Ascending aorta (tissue), 2 donors: ENCODE measurements at regions not wholly inside any gene's neighbourhood (a gene's known extent, or its start where the extent isn't known, plus 50 kb on each side); places are given as distances from the start of the nearest gene placed in this dataset.
"Not testable (repeated sequence)": the region's sequence is repeated elsewhere in the genome, so short reads cannot be mapped to it uniquely, and the experiment has no call there.

Experiments
- DNase-seq, 2 donors: peaks; one replicate each; pipeline ENCODE4 v3.0.0-alpha.2; 2019; ENCODE audit warnings: low spot score in 2 of 2
- H3K27ac ChIP-seq, 2 donors: fragments of 200-600 bp; sonication (generic); one replicate each; pipeline ENCODE4 v1.5.1; 2016 to 2017; ENCODE audit warnings: mild to moderate bottlenecking in 1 of 2
- H3K27me3 ChIP-seq: fragments of 200-600 bp; sonication (generic); one replicate; pipeline ENCODE4 v1.5.1; 2017
- H3K36me3 ChIP-seq, 2 donors: fragments of 200-600 bp; sonication (generic); one replicate each; pipeline ENCODE4 v1.5.1; 2016
- H3K4me1 ChIP-seq, 2 donors: fragments of 200-600 bp; sonication (generic); one replicate each; pipeline ENCODE4 v1.5.1; 2016 to 2017; ENCODE audit warnings: mild to moderate bottlenecking in 1 of 2
- H3K4me3 ChIP-seq, 2 donors: fragments of 200-600 bp; sonication (generic); one replicate each; pipeline ENCODE4 v1.5.1; 2016 to 2017; ENCODE audit warnings: mild to moderate bottlenecking in 1 of 2
- H3K9me3 ChIP-seq, 2 donors: fragments of 200-600 bp; sonication (generic); one replicate each; pipeline ENCODE4 v1.5.1; 2016
- intact Hi-C: fragments of 100-400 bp; cut with DNase I; formaldehyde crosslinking; loops from one replicate; pipeline ENCODE4 v1.15.1; 2023
- TF ChIP-seq, protein P1 (sequence below), 3 experiments: fragments of 200-600 bp in 2 of 3; fragments of 450-650 bp in 1 of 3; sonication (generic) in 2 of 3; IDR thresholded peaks; one replicate each; pipeline ENCODE4 v1.5.1; 2016 to 2019; ENCODE audit warnings: antibody characterized with exemption in 3 of 3, mild to moderate bottlenecking in 1 of 3, moderate library complexity in 1 of 3

DNA sequence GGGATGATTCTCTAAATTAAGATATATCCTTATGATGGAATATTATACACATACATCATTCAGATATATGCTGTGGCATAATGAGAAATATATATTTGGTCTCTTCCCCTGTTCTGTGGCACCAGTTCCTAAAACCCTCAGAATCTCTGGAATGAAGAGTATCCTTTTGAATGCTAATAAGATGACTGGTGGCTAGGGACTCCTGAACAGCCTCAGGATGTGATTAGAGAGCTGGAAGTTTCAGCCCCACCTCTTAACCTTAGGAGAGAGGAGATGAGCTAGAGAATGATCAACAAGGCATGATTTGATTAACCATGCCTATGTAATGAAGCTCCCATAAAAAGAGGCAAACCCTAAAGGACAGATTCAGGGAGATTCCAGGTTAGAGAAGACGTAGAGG lies 632.0 kb downstream of the IQCM start:
- Histone ChIP-seq H3K4me1 (no peaks in the 10 kb centered on the region), H3K36me3 (no peaks in the 10 kb centered on the region), H3K27ac (no peak overlapping the region), H3K4me3 (no peak overlapping the region), H3K27me3 (no peaks in the 10 kb centered on the region), H3K9me3 (no peaks in the 10 kb centered on the region)
- TF ChIP-seq, protein P1, sequence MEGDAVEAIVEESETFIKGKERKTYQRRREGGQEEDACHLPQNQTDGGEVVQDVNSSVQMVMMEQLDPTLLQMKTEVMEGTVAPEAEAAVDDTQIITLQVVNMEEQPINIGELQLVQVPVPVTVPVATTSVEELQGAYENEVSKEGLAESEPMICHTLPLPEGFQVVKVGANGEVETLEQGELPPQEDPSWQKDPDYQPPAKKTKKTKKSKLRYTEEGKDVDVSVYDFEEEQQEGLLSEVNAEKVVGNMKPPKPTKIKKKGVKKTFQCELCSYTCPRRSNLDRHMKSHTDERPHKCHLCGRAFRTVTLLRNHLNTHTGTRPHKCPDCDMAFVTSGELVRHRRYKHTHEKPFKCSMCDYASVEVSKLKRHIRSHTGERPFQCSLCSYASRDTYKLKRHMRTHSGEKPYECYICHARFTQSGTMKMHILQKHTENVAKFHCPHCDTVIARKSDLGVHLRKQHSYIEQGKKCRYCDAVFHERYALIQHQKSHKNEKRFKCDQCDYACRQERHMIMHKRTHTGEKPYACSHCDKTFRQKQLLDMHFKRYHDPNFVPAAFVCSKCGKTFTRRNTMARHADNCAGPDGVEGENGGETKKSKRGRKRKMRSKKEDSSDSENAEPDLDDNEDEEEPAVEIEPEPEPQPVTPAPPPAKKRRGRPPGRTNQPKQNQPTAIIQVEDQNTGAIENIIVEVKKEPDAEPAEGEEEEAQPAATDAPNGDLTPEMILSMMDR (IDR thresholded peaks at IDR 0.05) = no peak
- no peak for DNase-seq
- intact Hi-C loops = no loop called here

DNA sequence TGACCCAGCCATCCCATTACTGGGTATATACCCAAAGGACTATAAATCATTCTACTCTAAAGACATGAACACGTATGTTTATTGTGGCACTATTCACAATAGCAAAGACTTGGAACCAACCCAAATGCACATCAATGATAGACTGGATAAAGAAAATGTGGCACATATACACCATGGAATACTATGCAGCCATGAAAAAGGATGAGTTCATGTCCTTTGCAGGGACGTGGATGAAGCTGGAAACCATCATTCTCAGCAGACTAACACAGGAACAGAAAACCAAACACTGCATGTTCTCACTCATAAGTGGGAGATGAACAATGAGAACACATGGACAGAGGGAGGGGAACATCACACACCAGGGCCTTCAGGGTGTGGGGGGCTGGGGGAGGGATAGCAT lies 634.2 kb downstream of the IQCM start:
- H3K4me3 ChIP-seq, DNase-seq, H3K27me3 ChIP-seq, H3K4me1 ChIP-seq, H3K9me3 ChIP-seq, H3K36me3 ChIP-seq, H3K27ac ChIP-seq, intact Hi-C loops: not testable (repeated sequence)

DNA sequence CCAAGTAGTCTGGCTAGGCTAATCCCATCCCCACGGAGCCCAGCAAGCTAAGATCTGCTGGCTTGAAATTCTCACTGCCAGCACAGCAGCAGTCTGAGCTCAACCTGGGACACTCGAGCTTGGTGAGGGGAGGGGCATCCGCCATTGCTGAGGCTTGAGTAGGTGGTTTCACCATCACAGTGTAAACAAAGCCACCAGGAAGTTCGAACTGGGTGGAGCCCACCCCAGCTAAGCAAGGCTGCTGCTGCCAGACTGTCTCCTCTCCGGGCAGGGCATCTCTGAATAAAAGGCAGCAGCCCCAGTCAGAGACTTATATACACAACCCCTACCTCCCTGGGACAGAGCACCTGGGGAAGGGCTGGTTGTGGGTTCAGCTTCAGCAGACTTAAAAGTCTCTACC lies 639.6 kb downstream of the IQCM start:
- intact Hi-C loops = no loop called here
- no peak for DNase-seq
- Histone ChIP-seq H3K4me1 (no peaks in the 10 kb centered on the region), H3K27ac (no peak overlapping the region), H3K4me3 (no peak overlapping the region), H3K36me3 (no peaks in the 10 kb centered on the region), H3K9me3 (no peaks in the 10 kb centered on the region), H3K27me3 (no peaks in the 10 kb centered on the region)
- TF ChIP-seq, protein P1 (IDR thresholded peaks at IDR 0.05) = no peak

DNA sequence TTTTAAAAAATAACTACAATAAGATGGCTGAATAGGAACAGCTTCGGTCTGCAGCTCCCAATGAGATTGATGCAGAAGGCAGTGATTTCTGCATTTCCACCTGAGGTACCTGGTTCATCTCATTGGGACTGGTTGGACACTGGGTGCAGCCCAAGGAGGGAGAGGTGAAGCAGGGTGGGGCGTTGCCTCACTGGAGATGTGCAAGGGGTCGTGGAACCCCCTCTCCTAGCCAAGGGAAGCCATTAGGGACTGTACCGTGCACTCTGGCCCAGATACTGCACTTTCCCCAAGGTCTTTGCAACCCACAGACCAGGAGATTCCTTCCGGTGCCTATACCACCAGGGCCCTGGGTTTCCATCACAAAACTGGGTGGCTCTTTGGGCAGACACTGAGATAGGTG lies 640.1 kb downstream of the IQCM start:
- no peak overlapping the region for H3K4me3 ChIP-seq
- H3K4me1 ChIP-seq = no peaks in the 10 kb centered on the region
- no peaks in the 10 kb centered on the region for H3K36me3 ChIP-seq
- no peaks in the 10 kb centered on the region for H3K9me3 ChIP-seq
- TF ChIP-seq, protein P1 (IDR thresholded peaks at IDR 0.05) = no peak
- no peak overlapping the region for H3K27ac ChIP-seq
- DNase-seq = no peak
- no peaks in the 10 kb centered on the region for H3K27me3 ChIP-seq
- intact Hi-C loops = no loop called here

DNA sequence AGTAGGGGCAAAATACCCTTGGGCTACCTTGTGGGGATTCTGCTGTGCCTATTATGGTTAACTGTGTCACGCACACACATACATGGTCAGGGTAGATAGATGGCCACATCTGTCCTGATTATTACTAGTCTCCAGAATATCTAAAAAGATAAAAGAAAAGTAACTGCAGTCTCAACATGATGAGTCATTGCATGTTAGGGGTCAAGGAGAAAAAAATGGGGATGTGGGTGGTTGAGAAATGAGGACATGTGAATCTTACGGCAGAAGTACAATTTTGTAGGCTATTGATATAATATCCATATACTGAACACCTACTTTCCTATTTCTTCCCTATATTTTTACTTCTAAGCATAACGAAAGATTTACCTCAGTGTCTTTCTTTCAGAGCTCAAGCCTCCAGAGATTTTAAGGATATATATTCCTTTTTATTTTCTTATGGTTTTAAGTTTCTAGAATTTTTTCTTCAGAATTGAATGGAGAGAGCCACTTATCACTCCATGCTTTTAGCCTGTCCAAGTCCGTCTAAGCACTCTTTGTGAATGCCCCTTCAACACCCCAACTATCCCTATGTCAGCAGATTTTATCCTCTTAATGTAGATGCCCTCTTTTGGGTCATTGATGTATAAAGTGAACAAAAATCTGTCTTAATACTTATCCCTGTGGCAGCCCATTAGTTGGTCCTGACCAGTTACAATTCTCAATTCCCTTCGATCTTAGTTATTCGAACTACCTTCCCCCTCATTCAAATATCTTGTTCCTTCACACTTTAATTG lies 642.2 kb downstream of the IQCM start:
- no peaks in the 10 kb centered on the region for H3K36me3 ChIP-seq
- DNase-seq = no peak
- no peak overlapping the region for H3K27ac ChIP-seq
- intact Hi-C loops = no loop called here
- H3K4me1 ChIP-seq = no peaks in the 10 kb centered on the region
- H3K9me3 ChIP-seq = no peaks in the 10 kb centered on the region
- no peaks in the 10 kb centered on the region for H3K27me3 ChIP-seq
- H3K4me3 ChIP-seq = no peak overlapping the region
- TF ChIP-seq, protein P1 (IDR thresholded peaks at IDR 0.05) = no peak

DNA sequence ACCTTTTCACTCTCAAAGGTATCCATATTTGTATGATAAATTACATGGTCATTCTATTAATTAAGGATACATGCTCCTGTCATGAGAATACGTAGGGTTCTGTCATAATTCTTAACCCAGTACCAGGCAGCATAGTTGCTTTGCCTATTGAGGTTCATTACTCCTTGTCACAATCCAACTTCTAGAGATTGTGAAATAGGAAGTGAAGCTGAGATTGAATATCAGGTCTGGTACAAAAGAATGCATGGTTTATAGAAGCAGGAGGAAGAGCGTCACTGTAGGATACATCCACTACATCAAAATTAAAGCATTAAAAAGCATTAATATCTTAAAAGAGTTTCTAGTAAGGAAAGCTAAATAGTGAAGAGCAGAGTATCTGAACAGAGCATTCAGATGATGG lies 647.0 kb downstream of the IQCM start:
- TF ChIP-seq, protein P1 (IDR thresholded peaks at IDR 0.05) = no peak
- no peak for DNase-seq
- Histone ChIP-seq H3K9me3 (no peaks in the 10 kb centered on the region), H3K27me3 (no peaks in the 10 kb centered on the region), H3K36me3 (no peaks in the 10 kb centered on the region), H3K27ac (no peak overlapping the region), H3K4me3 (no peak overlapping the region), H3K4me1 (no peaks in the 10 kb centered on the region)
- intact Hi-C loops = no loop called here
